SU-DHL-6 (cell line): ENCODE measurements at regions not wholly inside any gene's neighbourhood (a gene's known extent, or its start where the extent isn't known, plus 50 kb on each side); places are given as distances from the start of the nearest gene placed in this dataset.

Experiments
- H2AFZ ChIP-seq: fragments of 200-600 bp; sonication (generic); 2 replicates; pipeline ENCODE4 v1.6.1; 2014; ENCODE audit warnings: low read depth, mild to moderate bottlenecking, moderate library complexity, mixed read lengths, antibody characterized with exemption, low read length; ENCODE audit not compliant: severe bottlenecking
- H3F3A ChIP-seq: fragments of 200-600 bp; shearing (Covaris generic); 2 replicates; pipeline ENCODE4 v1.6.0; 2016; ENCODE audit warnings: antibody characterized with exemption, mild to moderate bottlenecking; ENCODE audit not compliant: insufficient read depth
- H3K27ac ChIP-seq: fragments of 200-600 bp; sonication (generic); 2 replicates; pipeline ENCODE4 v1.5.1; 2016; ENCODE audit warnings: low read depth, mild to moderate bottlenecking, low read length, moderate library complexity, mixed read lengths
- H3K27me3 ChIP-seq: fragments of 200-600 bp; sonication (generic), shearing (Covaris generic); 2 replicates; pipeline ENCODE4 v1.6.0; 2014; ENCODE audit warnings: mild to moderate bottlenecking, low read length
- H3K36me3 ChIP-seq: fragments of 200-600 bp; sonication (generic); 2 replicates; pipeline ENCODE4 v1.6.1; 2014; ENCODE audit warnings: mild to moderate bottlenecking, low read length, mixed read lengths
- H3K4me2 ChIP-seq: fragments of 300-600, 200-600 bp; shearing (Covaris generic), sonication (generic); 2 replicates; pipeline ENCODE4 v1.6.0; 2014; ENCODE audit warnings: low read length, low read depth, mild to moderate bottlenecking; ENCODE audit not compliant: poor library complexity, severe bottlenecking
- H3K4me3 ChIP-seq: fragments of 200-600 bp; sonication (generic); 2 replicates; pipeline ENCODE4 v1.5.1; 2014; ENCODE audit warnings: antibody characterized with exemption, low read length, mild to moderate bottlenecking, mixed read lengths; ENCODE audit not compliant: insufficient read depth, poor library complexity, severe bottlenecking
- H3K79me2 ChIP-seq: fragments of 200-600 bp; sonication (generic); 2 replicates; pipeline ENCODE4 v1.6.1; 2014; ENCODE audit warnings: mild to moderate bottlenecking, low read length, moderate library complexity; ENCODE audit not compliant: insufficient read depth
- H3K9ac ChIP-seq: fragments of 200-600 bp; sonication (generic); 2 replicates; pipeline ENCODE4 v1.7.0; 2014; ENCODE audit warnings: mild to moderate bottlenecking, low read length
- H3K9me2 ChIP-seq: fragments of 200-600 bp; sonication (generic); replicated peaks from 2 replicates; pipeline ENCODE4 v1.6.1; 2014; ENCODE audit warnings: low read length; ENCODE audit not compliant: insufficient read depth
- H3K9me3 ChIP-seq: fragments of 200-600 bp; sonication (generic); 2 replicates; pipeline ENCODE4 v1.6.1; 2014; ENCODE audit warnings: low read length, mixed read lengths; ENCODE audit not compliant: insufficient read depth
- H4K20me1 ChIP-seq: fragments of 200-600 bp; sonication (generic); 2 replicates; pipeline ENCODE4 v1.6.1; 2014; ENCODE audit warnings: low read depth, mild to moderate bottlenecking, antibody characterized with exemption, low read length, moderate library complexity, mixed read lengths
- EZH2phosphoT487 ChIP-seq: fragments of 200-600 bp; sonication (generic), shearing (Covaris generic); conservative IDR thresholded peaks from 2 replicates; pipeline ENCODE4 v1.6.1; 2018; ENCODE audit warnings: mild to moderate bottlenecking, antibody characterized with exemption, low read length, moderate library complexity, mixed read lengths
- TF ChIP-seq, protein P1 (sequence below): fragments of 200-600 bp; sonication (generic); IDR thresholded peaks from one replicate; pipeline ENCODE4 v1.5.1; 2017; ENCODE audit warnings: antibody characterized with exemption, mild to moderate bottlenecking, low read length, moderate library complexity; ENCODE audit not compliant: insufficient read depth, poor library complexity, severe bottlenecking

DNA sequence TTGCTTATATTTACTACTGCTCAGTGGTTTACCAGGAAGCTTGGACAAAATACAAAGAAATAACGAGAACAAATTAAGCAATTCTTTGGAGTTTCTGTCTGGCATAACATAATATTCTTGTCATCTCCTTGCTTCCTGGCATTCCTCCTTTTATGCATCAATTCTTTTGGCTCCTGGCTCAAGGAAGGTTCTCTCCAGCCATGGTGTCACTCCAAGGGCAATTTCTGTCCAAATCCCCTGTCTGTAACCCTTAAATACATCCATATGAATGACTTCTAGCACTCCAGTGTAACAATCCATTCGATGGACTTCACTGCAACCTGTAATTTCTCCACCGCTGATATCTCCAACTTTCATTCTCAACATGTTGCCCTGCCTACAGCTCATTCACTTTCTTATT is 617.7 kb upstream of the ANKRD30A start:
- Histone ChIP-seq H3K27ac (no peak overlapping the region), H3K4me2 (no peak overlapping the region), H3K9me3 (no peaks in the 10 kb centered on the region), H4K20me1 (no peaks in the 10 kb centered on the region), H3K79me2 (no peaks in the 10 kb centered on the region), H3K4me3 (no peak overlapping the region), H3K27me3 (no peaks in the 10 kb centered on the region), H3K9ac (no peak overlapping the region), H3K9me2 (no peaks in the 10 kb centered on the region), H3F3A (no peaks in the 10 kb centered on the region), H2AFZ (no peak overlapping the region), H3K36me3 (no peaks in the 10 kb centered on the region)
- no peak for TF ChIP-seq EZH2phosphoT487
- TF ChIP-seq, protein P1, sequence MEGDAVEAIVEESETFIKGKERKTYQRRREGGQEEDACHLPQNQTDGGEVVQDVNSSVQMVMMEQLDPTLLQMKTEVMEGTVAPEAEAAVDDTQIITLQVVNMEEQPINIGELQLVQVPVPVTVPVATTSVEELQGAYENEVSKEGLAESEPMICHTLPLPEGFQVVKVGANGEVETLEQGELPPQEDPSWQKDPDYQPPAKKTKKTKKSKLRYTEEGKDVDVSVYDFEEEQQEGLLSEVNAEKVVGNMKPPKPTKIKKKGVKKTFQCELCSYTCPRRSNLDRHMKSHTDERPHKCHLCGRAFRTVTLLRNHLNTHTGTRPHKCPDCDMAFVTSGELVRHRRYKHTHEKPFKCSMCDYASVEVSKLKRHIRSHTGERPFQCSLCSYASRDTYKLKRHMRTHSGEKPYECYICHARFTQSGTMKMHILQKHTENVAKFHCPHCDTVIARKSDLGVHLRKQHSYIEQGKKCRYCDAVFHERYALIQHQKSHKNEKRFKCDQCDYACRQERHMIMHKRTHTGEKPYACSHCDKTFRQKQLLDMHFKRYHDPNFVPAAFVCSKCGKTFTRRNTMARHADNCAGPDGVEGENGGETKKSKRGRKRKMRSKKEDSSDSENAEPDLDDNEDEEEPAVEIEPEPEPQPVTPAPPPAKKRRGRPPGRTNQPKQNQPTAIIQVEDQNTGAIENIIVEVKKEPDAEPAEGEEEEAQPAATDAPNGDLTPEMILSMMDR: no peak

DNA sequence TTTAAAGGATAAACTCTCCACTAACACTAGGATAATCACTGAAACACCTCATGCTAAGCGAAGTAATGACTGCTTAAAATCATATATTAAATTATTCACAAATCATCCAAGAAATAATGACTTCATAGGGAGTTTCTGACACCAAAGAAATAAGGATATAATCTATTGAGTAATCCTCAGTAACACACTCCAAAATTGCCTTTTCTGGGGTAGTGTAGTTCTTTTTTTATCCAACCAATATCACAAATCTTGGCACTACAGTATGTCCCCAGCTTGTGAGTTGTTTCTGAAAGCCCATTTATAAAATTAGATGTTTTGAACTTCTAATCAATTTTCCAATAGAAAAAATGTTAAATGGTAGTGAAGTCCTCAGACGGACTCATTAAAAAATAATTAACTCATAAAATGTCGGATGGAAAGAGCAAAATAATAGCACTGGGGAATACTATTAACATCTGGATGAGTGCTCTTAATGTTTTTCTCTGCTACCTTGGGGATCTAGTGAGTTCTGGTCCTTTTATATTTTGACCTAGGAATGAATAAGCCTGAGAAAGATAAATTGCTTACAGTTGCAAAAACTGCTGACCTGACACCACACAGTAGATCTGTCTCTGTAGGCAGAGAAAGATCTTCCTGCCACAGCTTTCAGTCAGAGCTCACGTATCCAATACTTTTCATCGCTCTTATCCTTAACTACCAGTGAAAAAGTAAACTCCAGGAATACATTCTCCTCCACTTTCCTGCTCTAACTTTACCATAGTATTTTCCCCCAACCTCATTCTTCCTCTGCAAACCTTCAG is 618.5 kb upstream of the ANKRD30A start:
- TF ChIP-seq EZH2phosphoT487: no peak
- TF ChIP-seq, protein P1: no peak
- Histone ChIP-seq H2AFZ (no peak overlapping the region), H3K79me2 (no peaks in the 10 kb centered on the region), H3K27me3 (no peaks in the 10 kb centered on the region), H3K9me3 (no peaks in the 10 kb centered on the region), H3K36me3 (no peaks in the 10 kb centered on the region), H3F3A (no peaks in the 10 kb centered on the region), H4K20me1 (no peaks in the 10 kb centered on the region), H3K27ac (no peak overlapping the region), H3K9me2 (no peaks in the 10 kb centered on the region), H3K4me3 (no peak overlapping the region), H3K9ac (no peak overlapping the region), H3K4me2 (no peak overlapping the region)

DNA sequence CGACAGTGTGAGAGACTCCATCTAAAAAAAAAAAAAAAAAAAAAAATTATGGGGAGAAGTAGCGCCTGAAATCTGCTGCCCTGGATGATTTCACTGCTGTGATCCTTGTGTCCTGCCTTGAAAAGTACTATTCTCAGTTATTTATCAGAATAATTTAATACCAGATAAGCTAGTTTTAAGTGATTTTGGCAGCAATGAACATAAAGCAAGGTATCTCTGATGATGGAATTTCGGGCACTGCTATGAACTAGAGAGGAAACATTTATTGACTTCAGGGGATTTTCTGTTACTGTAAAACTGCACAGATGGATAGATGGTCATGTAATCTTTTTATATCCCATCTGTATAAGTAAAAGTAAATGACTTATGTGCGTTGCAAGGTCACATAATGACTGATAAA is 619.1 kb upstream of the ANKRD30A start:
- H3K9me2 ChIP-seq: no peaks in the 10 kb centered on the region
- no peak for TF ChIP-seq EZH2phosphoT487
- TF ChIP-seq, protein P1: no peak
- H3K27me3 ChIP-seq: no peaks in the 10 kb centered on the region
- no peaks in the 10 kb centered on the region for H3F3A ChIP-seq
- H3K4me3 ChIP-seq: no peak overlapping the region
- H3K4me2 ChIP-seq: no peak overlapping the region
- no peaks in the 10 kb centered on the region for H4K20me1 ChIP-seq
- no peaks in the 10 kb centered on the region for H3K79me2 ChIP-seq
- no peak overlapping the region for H2AFZ ChIP-seq
- H3K9ac ChIP-seq: no peak overlapping the region
- no peaks in the 10 kb centered on the region for H3K36me3 ChIP-seq
- H3K9me3 ChIP-seq: no peaks in the 10 kb centered on the region
- H3K27ac ChIP-seq: no peak overlapping the region
